HUDEP-2 (cell line): ENCODE measurements at regions not wholly inside any gene's neighbourhood (a gene's known extent, or its start where the extent isn't known, plus 50 kb on each side); places are given as distances from the start of the nearest gene placed in this dataset.

Experiments
- DNase-seq, 76 experiments: peaks; one replicate each; lab custom pipeline; 2025; ENCODE audit not compliant: unreplicated experiment in 76 of 76; lab: John Stamatoyannopoulos, UW

GRCh38 chr6:14816116-14816859 lies 429.6 kb upstream of the JARID2 start:
- no peak for DNase-seq

- DNase-seq = no peak
These were observed 428.8 kb upstream of the JARID2 start for GRCh38 chr6:14817074-14817473.

GRCh38 chr6:14818422-14818884 lies 427.4 kb upstream of the JARID2 start:
- peak in 64 of 76 experiments; percentile 10 to 80 (median 45) for DNase-seq

- no peak for DNase-seq
These were observed 426.9 kb upstream of the JARID2 start for GRCh38 chr6:14819001-14819400.

- DNase-seq = no peak
These were observed 425.9 kb upstream of the JARID2 start for GRCh38 chr6:14819840-14820420.

GRCh38 chr6:14822012-14822553 lies 423.8 kb upstream of the JARID2 start:
- no peak for DNase-seq

- no peak for DNase-seq
These were observed 423.2 kb upstream of the JARID2 start for GRCh38 chr6:14822679-14823078.

GRCh38 chr6:14824060-14824459 lies 421.8 kb upstream of the JARID2 start:
- DNase-seq = no peak

- no peak for DNase-seq
These were observed 421.2 kb upstream of the JARID2 start for GRCh38 chr6:14824484-14825275.

- DNase-seq = no peak
These were observed 419.4 kb upstream of the JARID2 start for GRCh38 chr6:14826456-14826855.

GRCh38 chr6:14827354-14827753 lies 418.5 kb upstream of the JARID2 start:
- no peak for DNase-seq

GRCh38 chr6:14828201-14828611 lies 417.7 kb upstream of the JARID2 start:
- no peak for DNase-seq

- no peak for DNase-seq
These were observed 414.8 kb upstream of the JARID2 start for GRCh38 chr6:14831070-14831469.

GRCh38 chr6:14831937-14832336 lies 413.9 kb upstream of the JARID2 start:
- DNase-seq = no peak

- DNase-seq = no peak
These were observed 413.4 kb upstream of the JARID2 start for GRCh38 chr6:14832427-14832826.

GRCh38 chr6:14834851-14835530 lies 410.9 kb upstream of the JARID2 start:
- no peak for DNase-seq

- no peak for DNase-seq
These were observed 408.4 kb upstream of the JARID2 start for GRCh38 chr6:14837435-14837834.

- no peak for DNase-seq
These were observed 407.7 kb upstream of the JARID2 start for GRCh38 chr6:14838133-14838583.

- DNase-seq = no peak
These were observed 403.9 kb upstream of the JARID2 start for GRCh38 chr6:14841901-14842421.

- DNase-seq = no peak
These were observed 401.5 kb upstream of the JARID2 start for GRCh38 chr6:14844411-14844810.
